Fibroblast of lung (primary cell): ENCODE measurements at regions not wholly inside any gene's neighbourhood (a gene's known extent, or its start where the extent isn't known, plus 50 kb on each side); places are given as distances from the start of the nearest gene placed in this dataset.

Source experiments
- EZH2 ChIP-seq: IDR thresholded peaks from 2 replicates; pipeline ENCODE4 v1.5.1; 2012; ENCODE audit warnings: low read length, control low read depth, mild to moderate bottlenecking; ENCODE audit errors: missing control alignments
- TF ChIP-seq, protein P1 (sequence below), 2 donors: IDR thresholded peaks in 1 of 2; conservative IDR thresholded peaks in 1 of 2; 1 replicate in 1 of 2; 2 replicates in 1 of 2; pipeline ENCODE4 v1.5.1; 2011 to 2012; ENCODE audit warnings: low read length in 2 of 2, control low read depth in 1 of 2, inconsistent platforms in 1 of 2, low read depth in 1 of 2, mild to moderate bottlenecking in 1 of 2

GRCh38 chr18:1652018-1652417 lies 747.3 kb downstream of the ADCYAP1 start:
- TF ChIP-seq EZH2: no peak
- TF ChIP-seq, protein P1, sequence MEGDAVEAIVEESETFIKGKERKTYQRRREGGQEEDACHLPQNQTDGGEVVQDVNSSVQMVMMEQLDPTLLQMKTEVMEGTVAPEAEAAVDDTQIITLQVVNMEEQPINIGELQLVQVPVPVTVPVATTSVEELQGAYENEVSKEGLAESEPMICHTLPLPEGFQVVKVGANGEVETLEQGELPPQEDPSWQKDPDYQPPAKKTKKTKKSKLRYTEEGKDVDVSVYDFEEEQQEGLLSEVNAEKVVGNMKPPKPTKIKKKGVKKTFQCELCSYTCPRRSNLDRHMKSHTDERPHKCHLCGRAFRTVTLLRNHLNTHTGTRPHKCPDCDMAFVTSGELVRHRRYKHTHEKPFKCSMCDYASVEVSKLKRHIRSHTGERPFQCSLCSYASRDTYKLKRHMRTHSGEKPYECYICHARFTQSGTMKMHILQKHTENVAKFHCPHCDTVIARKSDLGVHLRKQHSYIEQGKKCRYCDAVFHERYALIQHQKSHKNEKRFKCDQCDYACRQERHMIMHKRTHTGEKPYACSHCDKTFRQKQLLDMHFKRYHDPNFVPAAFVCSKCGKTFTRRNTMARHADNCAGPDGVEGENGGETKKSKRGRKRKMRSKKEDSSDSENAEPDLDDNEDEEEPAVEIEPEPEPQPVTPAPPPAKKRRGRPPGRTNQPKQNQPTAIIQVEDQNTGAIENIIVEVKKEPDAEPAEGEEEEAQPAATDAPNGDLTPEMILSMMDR (conservative IDR thresholded peaks at IDR 0.05 in 1 of 2, IDR thresholded peaks at IDR 0.05 in 1 of 2; ENCODE audit: low read depth in 1 of 2, low read length in 2 of 2): no peak
